Caco-2 (cell line): ENCODE measurements at regions not wholly inside any gene's neighbourhood (a gene's known extent, or its start where the extent isn't known, plus 50 kb on each side); places are given as distances from the start of the nearest gene placed in this dataset.

Source experiments
- BruUV-seq: library from RNA; stranded (reverse); fragments of 400-500 nt; replicated peaks from 2 replicates; lab custom pipeline; 2021; lab: Mats Ljungman, UMichigan
- CTCF ChIA-PET: fragments of 300-600 bp; sonication (Branson Sonifier 250); formaldehyde crosslinking; loops from one replicate; lab custom pipeline; 2022; ENCODE audit warnings: antibody characterized with exemption; lab: Charles Lee
- POLR2A ChIA-PET: fragments of 300-600 bp; sonication (Branson Sonifier 250); formaldehyde crosslinking; loops from one replicate; lab custom pipeline; 2022; ENCODE audit warnings: antibody characterized with exemption; lab: Charles Lee
- DNase-seq, 2 experiments: peaks; one replicate each; pipeline versions ENCODE4 v3.0.0 to v3.0.0-alpha.2; 2020 to 2022
- H3K27me3 ChIP-seq: replicated peaks from 2 replicates; pipeline ENCODE4 v1.6.0; 2011; ENCODE audit warnings: low read length; ENCODE audit not compliant: control insufficient read depth, insufficient read depth
- H3K36me3 ChIP-seq: 2 replicates; pipeline ENCODE4 v1.5.1; 2011; ENCODE audit warnings: low read length; ENCODE audit not compliant: control insufficient read depth, insufficient read depth
- H3K4me1 ChIP-seq: fragments of 250-450 bp; sonication (Bioruptor Pico); 2 replicates; pipeline ENCODE4 v1.5.1; 2020; ENCODE audit warnings: mild to moderate bottlenecking
- H3K4me3 ChIP-seq: 2 replicates; pipeline ENCODE4 v1.5.1; 2011; ENCODE audit warnings: low read depth, mild to moderate bottlenecking, control low read depth, low read length
- H3K9me3 ChIP-seq: fragments of 250-450 bp; sonication (Bioruptor Pico); 2 replicates; pipeline ENCODE4 v1.5.1; 2020; ENCODE audit warnings: mild to moderate bottlenecking, moderate library complexity
- H3K27ac Mint-ChIP-seq: one replicate; pipeline ENCODE4 v1.8.0; 2022; ENCODE audit warnings: mixed read lengths; ENCODE audit not compliant: unreplicated experiment
- H3K27me3 Mint-ChIP-seq: one replicate; pipeline ENCODE4 v1.8.0; 2022; ENCODE audit warnings: mixed read lengths; ENCODE audit not compliant: insufficient read depth, unreplicated experiment
- H3K36me3 Mint-ChIP-seq: one replicate; pipeline ENCODE4 v1.8.0; 2022; ENCODE audit warnings: mild to moderate bottlenecking, mixed read lengths; ENCODE audit not compliant: insufficient read depth, unreplicated experiment
- H3K4me1 Mint-ChIP-seq: one replicate; pipeline ENCODE4 v1.8.0; 2022; ENCODE audit warnings: low read depth, mixed read lengths; ENCODE audit not compliant: unreplicated experiment
- H3K4me3 Mint-ChIP-seq: one replicate; pipeline ENCODE4 v1.8.0; 2022; ENCODE audit warnings: mild to moderate bottlenecking, moderate library complexity, mixed read lengths; ENCODE audit not compliant: unreplicated experiment
- H3K9me3 Mint-ChIP-seq: one replicate; pipeline ENCODE4 v1.8.0; 2022; ENCODE audit warnings: mixed read lengths; ENCODE audit not compliant: unreplicated experiment
- CTCF ChIP-seq, 2 experiments: fragments of 200-600 bp in 1 of 2; IDR thresholded peaks; 1 replicate in 1 of 2; 2 replicates in 1 of 2; pipeline versions ENCODE4 v1.5.1 to v1.8.0; 2011 to 2022; ENCODE audit warnings: antibody characterized with exemption in 1 of 2, control low read depth in 1 of 2, inconsistent platforms in 1 of 2, low read depth in 1 of 2, low read length in 1 of 2, mild to moderate bottlenecking in 1 of 2, moderate library complexity in 1 of 2; ENCODE audit not compliant: insufficient read depth in 1 of 2, severe bottlenecking in 1 of 2, unreplicated experiment in 1 of 2
- intact Hi-C: fragments of 100-400 bp; cut with micrococcal nuclease; formaldehyde crosslinking; loops from one replicate; pipeline ENCODE4 v1.10.0; 2022; ENCODE audit not compliant: unreplicated experiment

GRCh38 chr1:216846339-216846738 is 123.1 kb upstream of the ESRRG start:
- Mint-ChIP-seq H3K9me3 (no peaks in the 10 kb centered on the region), H3K36me3 (no peaks in the 10 kb centered on the region)

GRCh38 chr1:216843409-216843808 is 120.2 kb upstream of the ESRRG start:
- intact Hi-C loops: no loop called here
- BruUV-seq: no TSS peak
- Mint-ChIP-seq H3K4me1 (peaks cover 8% of the 10 kb centered on the region), H3K36me3 (peaks cover 5% of the 10 kb centered on the region), H3K27me3 (no peaks in the 10 kb centered on the region), H3K9me3 (no peaks in the 10 kb centered on the region), H3K27ac (no peak overlapping the region), H3K4me3 (no peak overlapping the region)
- POLR2A ChIA-PET: no interaction called here
- CTCF ChIA-PET: no interaction called here
- no peaks in the 10 kb centered on the region for H3K9me3 ChIP-seq
- H3K36me3 ChIP-seq: no peaks in the 10 kb centered on the region
- DNase-seq: no peak
- H3K4me3 ChIP-seq: no peak overlapping the region
- H3K4me1 ChIP-seq: peaks cover 18% of the 10 kb centered on the region
- TF ChIP-seq CTCF (IDR thresholded peaks at IDR 0.05; ENCODE audit: insufficient read depth in 1 of 2, low read depth in 1 of 2, low read length in 1 of 2, severe bottlenecking in 1 of 2, unreplicated experiment in 1 of 2): no peak
- H3K27me3 ChIP-seq: no peaks in the 10 kb centered on the region

More at GRCh38 chr1:216846339-216846738, 123.1 kb upstream of the ESRRG start:
- Mint-ChIP-seq H3K4me3 (no peak overlapping the region), H3K27ac (no peak overlapping the region), H3K4me1 (peaks cover 12% of the 10 kb centered on the region), H3K27me3 (no peaks in the 10 kb centered on the region)
- BruUV-seq: no TSS peak
- intact Hi-C loops: no loop called here
- Histone ChIP-seq H3K27me3 (no peaks in the 10 kb centered on the region), H3K4me3 (no peak overlapping the region), H3K4me1 (peaks cover 38% of the 10 kb centered on the region), H3K36me3 (no peaks in the 10 kb centered on the region), H3K9me3 (0 out of 2 replicates have a peak, but pooled peaks cover 3% of the 10 kb centered on the region)
- POLR2A ChIA-PET: no interaction called here
- CTCF ChIA-PET: no interaction called here
- no peak for TF ChIP-seq CTCF (IDR thresholded peaks at IDR 0.05; ENCODE audit: insufficient read depth in 1 of 2, low read depth in 1 of 2, low read length in 1 of 2, severe bottlenecking in 1 of 2, unreplicated experiment in 1 of 2)
- no peak for DNase-seq

- ChIA-PET CTCF (no interaction called here), POLR2A (no interaction called here)
- peaks cover 5% of the 10 kb centered on the region for H3K36me3 Mint-ChIP-seq
- no peak for TF ChIP-seq CTCF (IDR thresholded peaks at IDR 0.05; ENCODE audit: insufficient read depth in 1 of 2, low read depth in 1 of 2, low read length in 1 of 2, severe bottlenecking in 1 of 2, unreplicated experiment in 1 of 2)
- Histone ChIP-seq H3K4me1 (no peaks in the 10 kb centered on the region), H3K27me3 (no peaks in the 10 kb centered on the region), H3K4me3 (no peak overlapping the region), H3K9me3 (no peaks in the 10 kb centered on the region), H3K36me3 (no peaks in the 10 kb centered on the region)
- intact Hi-C loops: no loop called here
- no peak overlapping the region for H3K4me3 Mint-ChIP-seq
- H3K9me3 Mint-ChIP-seq: no peaks in the 10 kb centered on the region
- no peak for DNase-seq
- no peaks in the 10 kb centered on the region for H3K4me1 Mint-ChIP-seq
- no TSS peak for BruUV-seq
- no peak overlapping the region for H3K27ac Mint-ChIP-seq
- H3K27me3 Mint-ChIP-seq: no peaks in the 10 kb centered on the region
These were observed 117.9 kb upstream of the ESRRG start for GRCh38 chr1:216841165-216841564.
